ENCODE measurements at regions not wholly inside any gene's neighbourhood (a gene's known extent, or its start where the extent isn't known, plus 50 kb on each side); places are given as distances from the start of the nearest gene placed in this dataset.

DNA sequence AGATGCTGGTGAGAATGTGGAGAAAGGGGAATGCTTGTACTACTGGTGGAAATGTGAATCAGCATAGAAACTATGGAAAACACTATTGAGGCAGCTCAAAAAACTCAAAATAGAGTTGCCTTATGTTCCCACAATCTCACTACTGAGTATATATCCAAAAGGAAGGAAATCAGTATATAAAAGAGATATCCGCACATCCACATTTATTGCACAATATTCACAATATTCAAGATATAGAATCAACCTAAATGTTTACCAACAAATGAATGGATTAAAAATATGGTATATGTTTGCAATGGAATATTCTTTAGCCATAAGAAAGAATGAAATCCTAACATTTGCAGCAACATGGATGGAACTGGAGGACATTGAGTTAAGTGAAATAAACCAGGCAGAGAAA is 686.8 kb downstream of the OTOL1 start:
- TF ChIP-seq, protein P1, sequence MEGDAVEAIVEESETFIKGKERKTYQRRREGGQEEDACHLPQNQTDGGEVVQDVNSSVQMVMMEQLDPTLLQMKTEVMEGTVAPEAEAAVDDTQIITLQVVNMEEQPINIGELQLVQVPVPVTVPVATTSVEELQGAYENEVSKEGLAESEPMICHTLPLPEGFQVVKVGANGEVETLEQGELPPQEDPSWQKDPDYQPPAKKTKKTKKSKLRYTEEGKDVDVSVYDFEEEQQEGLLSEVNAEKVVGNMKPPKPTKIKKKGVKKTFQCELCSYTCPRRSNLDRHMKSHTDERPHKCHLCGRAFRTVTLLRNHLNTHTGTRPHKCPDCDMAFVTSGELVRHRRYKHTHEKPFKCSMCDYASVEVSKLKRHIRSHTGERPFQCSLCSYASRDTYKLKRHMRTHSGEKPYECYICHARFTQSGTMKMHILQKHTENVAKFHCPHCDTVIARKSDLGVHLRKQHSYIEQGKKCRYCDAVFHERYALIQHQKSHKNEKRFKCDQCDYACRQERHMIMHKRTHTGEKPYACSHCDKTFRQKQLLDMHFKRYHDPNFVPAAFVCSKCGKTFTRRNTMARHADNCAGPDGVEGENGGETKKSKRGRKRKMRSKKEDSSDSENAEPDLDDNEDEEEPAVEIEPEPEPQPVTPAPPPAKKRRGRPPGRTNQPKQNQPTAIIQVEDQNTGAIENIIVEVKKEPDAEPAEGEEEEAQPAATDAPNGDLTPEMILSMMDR (IDR thresholded peaks at IDR 0.05): no peak
- TF ChIP-seq POLR2AphosphoS5 (IDR thresholded peaks at IDR 0.05): no peak
- TF ChIP-seq POLR2A (IDR thresholded peaks at IDR 0.05): no peak

Data from upper lobe of left lung (tissue), 4 donors.